ENCODE measurements at regions not wholly inside any gene's neighbourhood (a gene's known extent, or its start where the extent isn't known, plus 50 kb on each side); places are given as distances from the start of the nearest gene placed in this dataset.

DNA sequence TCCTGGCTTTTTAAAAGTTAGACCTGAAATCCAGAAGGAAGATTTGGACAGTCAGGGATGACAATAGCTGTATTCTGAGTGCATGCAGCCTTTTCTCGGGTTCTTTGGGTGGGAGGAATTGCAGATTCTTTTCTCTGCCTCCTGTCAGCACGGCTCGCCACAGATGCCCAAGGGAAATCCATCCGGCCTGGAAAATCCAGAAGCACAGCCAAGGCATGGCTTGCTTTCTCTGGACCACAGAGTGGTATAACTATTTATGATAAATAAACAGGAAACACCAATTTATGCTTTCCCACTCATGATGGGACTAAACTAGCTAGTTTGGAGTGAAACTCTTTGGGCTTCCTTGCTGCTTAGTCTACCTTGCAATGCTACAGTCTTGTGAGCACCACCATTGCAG is 59.1 kb downstream of the C9orf152 start:
- FAIRE-seq (no peak), DNase-seq (ENCODE audit: low read depth, low spot score) (no peak)
- no peak overlapping the region for H3K27ac ChIP-seq (ENCODE audit: insufficient read depth, low read depth, low read length)
- H3K9me3 ChIP-seq (replicated peaks; ENCODE audit: control insufficient read depth, insufficient read depth, low read length) = no peaks in the 10 kb centered on the region
- no TSS peak for BruUV-seq (replicated peaks)
- H3K36me3 ChIP-seq (ENCODE audit: control insufficient read depth in 2 of 2, extremely low read depth in 1 of 2, insufficient read depth in 2 of 2, low read length in 2 of 2) = no peaks in the 10 kb centered on the region
- no peak overlapping the region for H3K4me3 ChIP-seq (replicated peaks in 1 of 3; ENCODE audit: insufficient read depth in 1 of 3, low read depth in 1 of 3, low read length in 3 of 3)
- H4K20me1 ChIP-seq (replicated peaks; ENCODE audit: control insufficient read depth, extremely low read depth, insufficient read depth, low read length) = peaks cover 7% of the 10 kb centered on the region
- ChIA-PET POLR2A (no interaction called here), CTCF (interaction anchor here (1.6 to 9.3 kb wide), 3 partner anchors 13 to 247 kb away, joined by 5 to 117 read pairs (median 5); no protein-coding TSS in a partner anchor)
- H3K4me2 ChIP-seq (ENCODE audit: insufficient read depth, low read length) = no peak overlapping the region
- dilution Hi-C loops (cut with MboI; ENCODE audit: extremely low pct_ligation_motif_present, low sequenced_read_pairs) = no loop called here
- no peak for TF ChIP-seq GATA2 (IDR thresholded peaks at IDR 0.05; ENCODE audit: insufficient read depth, insufficient read length, low read depth, low read length)
- TF ChIP-seq FOS (IDR thresholded peaks at IDR 0.05; ENCODE audit: borderline replicate concordance, insufficient read depth, low read length) = no peak
- TF ChIP-seq MYC (IDR thresholded peaks at IDR 0.05; ENCODE audit: low read depth, low read length) = no peak
- TF ChIP-seq, protein P1, sequence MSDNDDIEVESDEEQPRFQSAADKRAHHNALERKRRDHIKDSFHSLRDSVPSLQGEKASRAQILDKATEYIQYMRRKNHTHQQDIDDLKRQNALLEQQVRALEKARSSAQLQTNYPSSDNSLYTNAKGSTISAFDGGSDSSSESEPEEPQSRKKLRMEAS (IDR thresholded peaks at IDR 0.05; ENCODE audit: insufficient read depth, insufficient read length) = no peak
- H2AFZ ChIP-seq (ENCODE audit: low read depth, low read length) = no peak overlapping the region
- H3K9me1 ChIP-seq (replicated peaks; ENCODE audit: control insufficient read depth, extremely low read depth, insufficient read depth, low read length) = no peaks in the 10 kb centered on the region
- peaks cover 20% of the 10 kb centered on the region for H3K4me1 ChIP-seq (ENCODE audit: control insufficient read depth, extremely low read depth, insufficient read depth, low read length)
- intact Hi-C loops (cut with micrococcal nuclease) = no loop called here
- H3K27me3 ChIP-seq (ENCODE audit: control insufficient read depth in 2 of 2, insufficient read depth in 2 of 2, low read length in 2 of 2) = no peaks in the 10 kb centered on the region
- H3K79me2 ChIP-seq (ENCODE audit: control insufficient read depth, insufficient read depth, low read length) = peaks cover 99% of the 10 kb centered on the region
- no peak overlapping the region for H3K9ac ChIP-seq (replicated peaks; ENCODE audit: extremely low read depth, insufficient read depth, low read length)

All from endothelial cell of umbilical vein (primary cell).